K562 (cell line): ENCODE measurements at regions not wholly inside any gene's neighbourhood (a gene's known extent, or its start where the extent isn't known, plus 50 kb on each side); places are given as distances from the start of the nearest gene placed in this dataset.

Source experiments
- BCL6 ChIP-seq: fragments of 250-450 bp; sonication (Bioruptor Pico); IDR thresholded peaks from 2 replicates; pipeline ENCODE4 v1.4.0; 2020
- CAMTA2 ChIP-seq: fragments of 250-450 bp; sonication (Bioruptor Pico); conservative IDR thresholded peaks from 2 replicates; pipeline ENCODE4 v1.5.1; 2022
- CBFB ChIP-seq: sonication (generic); formaldehyde crosslinking; IDR thresholded peaks from 2 replicates; pipeline ENCODE4 v1.4.0; 2020; ENCODE audit warnings: mild to moderate bottlenecking, missing genetic modification reagents
- CBX1 ChIP-seq: sonication (generic); IDR thresholded peaks from 2 replicates; pipeline ENCODE4 v1.6.1; 2016; ENCODE audit warnings: antibody characterized with exemption, low read depth, mild to moderate bottlenecking
- CEBPB ChIP-seq: fragments of 450-650 bp; IDR thresholded peaks from 2 replicates; pipeline ENCODE4 v1.6.1; 2016; ENCODE audit warnings: missing genetic modification characterization, missing compliant biosample characterization
- CHD4 ChIP-seq: fragments of 200-600 bp; sonication (generic); IDR thresholded peaks from 3 replicates; pipeline ENCODE4 v1.6.1; 2012; ENCODE audit warnings: low read depth, mild to moderate bottlenecking, mixed read lengths, low read length, inconsistent platforms; ENCODE audit not compliant: insufficient read depth, insufficient replicate concordance, poor library complexity, severe bottlenecking
- EP400 ChIP-seq: fragments of 450-650 bp; IDR thresholded peaks from 2 replicates; pipeline ENCODE4 v1.6.1; 2017; ENCODE audit warnings: antibody characterized with exemption, mild to moderate bottlenecking, moderate library complexity
- GABPA ChIP-seq: fragments of 200-800 bp; sonication (Bioruptor generic); conservative IDR thresholded peaks from 2 replicates; pipeline ENCODE4 v1.6.1; 2016; ENCODE audit warnings: low read depth, missing genetic modification characterization, missing compliant biosample characterization
- GABPB1 ChIP-seq: sonication (generic); formaldehyde crosslinking; IDR thresholded peaks from 2 replicates; pipeline ENCODE4 v1.8.0; 2022; ENCODE audit warnings: mild to moderate bottlenecking, missing genetic modification reagents
- GATAD2A ChIP-seq: fragments of 450-650 bp; IDR thresholded peaks from 2 replicates; pipeline ENCODE4 v1.6.1; 2017
- HLTF ChIP-seq: fragments of 450-650 bp; IDR thresholded peaks from 2 replicates; pipeline ENCODE4 v1.6.1; 2016
- HNRNPK ChIP-seq: fragments of 200-400 bp; formaldehyde crosslinking; IDR thresholded peaks from one replicate; pipeline ENCODE4 v1.6.1; 2018; ENCODE audit warnings: mild to moderate bottlenecking, low read depth, low read length; ENCODE audit not compliant: poor library complexity, severe bottlenecking
- MCM5 ChIP-seq: fragments of 450-650 bp; IDR thresholded peaks from 2 replicates; pipeline ENCODE4 v1.6.1; 2016; ENCODE audit warnings: low read depth
- NONO ChIP-seq, 2 experiments: fragments of 200-400 bp in 1 of 2; fragments of 450-650 bp in 1 of 2; formaldehyde crosslinking in 1 of 2; IDR thresholded peaks; 2 replicates each; pipeline ENCODE4 v1.6.1; 2017; ENCODE audit warnings: low read depth in 2 of 2, mild to moderate bottlenecking in 2 of 2, moderate library complexity in 2 of 2, low read length in 1 of 2
- POLR2AphosphoS5 ChIP-seq: IDR thresholded peaks from 2 replicates; pipeline ENCODE4 v1.6.1; 2011; ENCODE audit warnings: mild to moderate bottlenecking, low read depth, low read length, moderate library complexity; ENCODE audit not compliant: control insufficient read depth, insufficient read depth
- RUNX1 ChIP-seq: sonication (generic); IDR thresholded peaks from 2 replicates; pipeline ENCODE4 v1.6.1; 2016; ENCODE audit warnings: antibody characterized with exemption, low read depth
- SMARCB1 ChIP-seq: IDR thresholded peaks from 2 replicates; pipeline ENCODE4 v1.6.1; 2011; ENCODE audit warnings: improper control_type of control experiment, low read depth; ENCODE audit not compliant: insufficient read length
- SRSF3 ChIP-seq: fragments of 200-400 bp; formaldehyde crosslinking; IDR thresholded peaks from 2 replicates; pipeline ENCODE4 v1.6.1; 2016; ENCODE audit warnings: mild to moderate bottlenecking, low read length, moderate library complexity; ENCODE audit not compliant: insufficient read depth
- XRCC5 ChIP-seq: fragments of 200-400 bp; formaldehyde crosslinking; IDR thresholded peaks from 2 replicates; pipeline ENCODE4 v1.6.1; 2017; ENCODE audit warnings: low read depth, mild to moderate bottlenecking, low read length
- ZC3H4 ChIP-seq: sonication (generic); formaldehyde crosslinking; IDR thresholded peaks from 2 replicates; pipeline ENCODE4 v1.9.0; 2021; ENCODE audit warnings: missing genetic modification reagents, borderline replicate concordance
- ZNF133 ChIP-seq: fragments of 250-450 bp; sonication (Bioruptor Pico); IDR thresholded peaks from 2 replicates; pipeline ENCODE4 v1.4.0; 2020; ENCODE audit warnings: mild to moderate bottlenecking
- TF ChIP-seq, protein P1 (sequence below): fragments of 250-450 bp; sonication (Bioruptor Pico); IDR thresholded peaks from 2 replicates; pipeline ENCODE4 v1.8.0; 2022; ENCODE audit warnings: inconsistent platforms, mild to moderate bottlenecking, moderate library complexity, borderline replicate concordance
- TF ChIP-seq, protein P2 (sequence below): sonication (generic); formaldehyde crosslinking; IDR thresholded peaks from 2 replicates; pipeline ENCODE4 v1.5.0; 2020; ENCODE audit warnings: missing genetic modification reagents
- TF ChIP-seq, protein P3 (sequence below), 2 experiments: fragments of 450-650 bp; IDR thresholded peaks; 2 replicates each; pipeline ENCODE4 v1.6.1; 2016
- TF ChIP-seq, protein P4 (sequence below): fragments of 250-450 bp; sonication (Bioruptor Pico); IDR thresholded peaks from 2 replicates; pipeline ENCODE4 v1.5.1; 2021; ENCODE audit warnings: mild to moderate bottlenecking

DNA sequence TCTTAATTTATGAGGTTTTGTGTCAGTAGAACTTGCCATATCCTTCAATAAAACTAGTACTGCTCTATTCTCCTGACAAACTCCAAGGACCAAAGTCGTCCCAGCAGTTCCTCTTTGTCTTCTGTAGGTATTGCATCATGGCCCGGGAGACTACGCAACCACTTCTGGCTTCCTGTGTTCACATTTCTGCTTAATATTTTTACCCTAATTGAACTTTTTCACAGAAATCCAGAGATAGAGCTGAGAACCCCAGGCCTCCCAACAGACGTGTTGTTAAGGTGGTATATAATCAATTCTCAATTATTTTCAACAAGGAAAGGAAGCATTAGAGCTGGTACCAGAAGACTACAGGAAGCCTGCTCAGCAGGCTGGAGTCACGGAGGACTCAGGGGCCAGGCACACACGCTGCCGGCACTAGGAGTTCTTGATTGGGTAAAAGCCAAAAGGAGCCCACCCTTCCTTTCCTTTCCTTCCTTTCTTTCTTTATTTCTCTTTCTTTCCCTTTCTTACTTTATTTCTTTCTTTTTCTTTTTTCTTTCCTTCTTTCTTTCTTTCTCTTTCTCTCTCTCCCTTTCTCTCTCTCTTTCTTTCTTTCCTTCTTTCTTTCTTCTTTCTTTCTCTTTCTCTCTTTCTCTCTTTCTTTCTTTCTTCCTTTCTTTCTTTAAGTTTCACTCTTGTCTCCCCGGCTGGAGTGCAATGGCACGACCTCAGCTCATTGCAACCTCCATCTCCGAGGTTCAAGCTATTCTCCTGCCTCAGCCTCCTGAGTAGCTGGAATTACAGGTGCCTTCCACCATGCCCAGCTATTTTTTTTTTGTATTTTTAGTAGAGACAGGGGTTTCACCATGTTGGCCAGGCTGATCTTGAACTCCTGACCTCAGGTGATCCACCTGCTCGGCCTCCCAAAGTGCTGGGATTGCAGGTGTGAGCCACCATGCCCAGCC, 173.7 kb downstream of the ZBTB18 start (continued):
- TF ChIP-seq CBX1 (no peak), NONO (IDR thresholded peaks at IDR 0.05; ENCODE audit: low read depth in 2 of 2, low read length in 1 of 2) (no peak), CEBPB (peak; percentile 99), XRCC5 (no peak), GABPA (tag) (peak; percentile 64), CHD4 (no peak), CBFB (no peak), GATAD2A (no peak), HNRNPK (no peak), ZC3H4 (CRISPR knock-in tag) (no peak), SRSF3 (no peak), ZNF133 (no peak), BCL6 (CRISPR knock-in tag) (no peak), MCM5 (no peak), RUNX1 (no peak), EP400 (peak; percentile 18; the same call in 1 of the 2 replicates), SMARCB1 (no peak), HLTF (no peak), GABPB1 (CRISPR knock-in tag) (no peak), CAMTA2 (CRISPR knock-in tag) (no peak), POLR2AphosphoS5 (no peak)
- TF ChIP-seq, protein P1, sequence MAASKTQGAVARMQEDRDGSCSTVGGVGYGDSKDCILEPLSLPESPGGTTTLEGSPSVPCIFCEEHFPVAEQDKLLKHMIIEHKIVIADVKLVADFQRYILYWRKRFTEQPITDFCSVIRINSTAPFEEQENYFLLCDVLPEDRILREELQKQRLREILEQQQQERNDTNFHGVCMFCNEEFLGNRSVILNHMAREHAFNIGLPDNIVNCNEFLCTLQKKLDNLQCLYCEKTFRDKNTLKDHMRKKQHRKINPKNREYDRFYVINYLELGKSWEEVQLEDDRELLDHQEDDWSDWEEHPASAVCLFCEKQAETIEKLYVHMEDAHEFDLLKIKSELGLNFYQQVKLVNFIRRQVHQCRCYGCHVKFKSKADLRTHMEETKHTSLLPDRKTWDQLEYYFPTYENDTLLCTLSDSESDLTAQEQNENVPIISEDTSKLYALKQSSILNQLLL (CRISPR knock-in tag) = no peak
- TF ChIP-seq, protein P2, sequence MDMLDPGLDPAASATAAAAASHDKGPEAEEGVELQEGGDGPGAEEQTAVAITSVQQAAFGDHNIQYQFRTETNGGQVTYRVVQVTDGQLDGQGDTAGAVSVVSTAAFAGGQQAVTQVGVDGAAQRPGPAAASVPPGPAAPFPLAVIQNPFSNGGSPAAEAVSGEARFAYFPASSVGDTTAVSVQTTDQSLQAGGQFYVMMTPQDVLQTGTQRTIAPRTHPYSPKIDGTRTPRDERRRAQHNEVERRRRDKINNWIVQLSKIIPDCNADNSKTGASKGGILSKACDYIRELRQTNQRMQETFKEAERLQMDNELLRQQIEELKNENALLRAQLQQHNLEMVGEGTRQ = no peak
- TF ChIP-seq, protein P3, sequence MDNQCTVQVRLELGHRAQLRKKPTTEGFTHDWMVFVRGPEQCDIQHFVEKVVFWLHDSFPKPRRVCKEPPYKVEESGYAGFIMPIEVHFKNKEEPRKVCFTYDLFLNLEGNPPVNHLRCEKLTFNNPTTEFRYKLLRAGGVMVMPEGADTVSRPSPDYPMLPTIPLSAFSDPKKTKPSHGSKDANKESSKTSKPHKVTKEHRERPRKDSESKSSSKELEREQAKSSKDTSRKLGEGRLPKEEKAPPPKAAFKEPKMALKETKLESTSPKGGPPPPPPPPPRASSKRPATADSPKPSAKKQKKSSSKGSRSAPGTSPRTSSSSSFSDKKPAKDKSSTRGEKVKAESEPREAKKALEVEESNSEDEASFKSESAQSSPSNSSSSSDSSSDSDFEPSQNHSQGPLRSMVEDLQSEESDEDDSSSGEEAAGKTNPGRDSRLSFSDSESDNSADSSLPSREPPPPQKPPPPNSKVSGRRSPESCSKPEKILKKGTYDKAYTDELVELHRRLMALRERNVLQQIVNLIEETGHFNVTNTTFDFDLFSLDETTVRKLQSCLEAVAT (IDR thresholded peaks at IDR 0.05) = no peak
- TF ChIP-seq, protein P4, sequence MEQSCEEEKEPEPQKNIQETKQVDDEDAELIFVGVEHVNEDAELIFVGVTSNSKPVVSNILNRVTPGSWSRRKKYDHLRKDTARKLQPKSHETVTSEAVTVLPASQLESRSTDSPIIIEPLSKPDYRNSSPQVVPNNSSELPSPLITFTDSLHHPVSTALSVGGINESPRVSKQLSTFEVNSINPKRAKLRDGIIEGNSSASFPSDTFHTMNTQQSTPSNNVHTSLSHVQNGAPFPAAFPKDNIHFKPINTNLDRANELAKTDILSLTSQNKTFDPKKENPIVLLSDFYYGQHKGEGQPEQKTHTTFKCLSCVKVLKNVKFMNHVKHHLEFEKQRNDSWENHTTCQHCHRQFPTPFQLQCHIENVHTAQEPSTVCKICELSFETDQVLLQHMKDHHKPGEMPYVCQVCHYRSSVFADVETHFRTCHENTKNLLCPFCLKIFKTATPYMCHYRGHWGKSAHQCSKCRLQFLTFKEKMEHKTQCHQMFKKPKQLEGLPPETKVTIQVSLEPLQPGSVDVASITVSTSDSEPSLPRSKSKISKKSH (CRISPR knock-in tag) = no peak
